SK-N-SH treated with all-trans-retinoic acid at 6 μM for 48 hours (cell line): ENCODE measurements at regions not wholly inside any gene's neighbourhood (a gene's known extent, or its start where the extent isn't known, plus 50 kb on each side); places are given as distances from the start of the nearest gene placed in this dataset.
"Not testable (repeated sequence)": the region's sequence is repeated elsewhere in the genome, so short reads cannot be mapped to it uniquely, and the experiment has no call there.

Experiments used
- ATAC-seq: fragments of 200-7000 bp; cut with Tn5 transposase; 3 replicates; pipeline ENCODE4 v1.9.1; 2020; ENCODE audit warnings: mild to moderate bottlenecking, moderate library complexity
- BACH2 ChIP-seq: fragments of 250-450 bp; sonication (Bioruptor Pico); IDR thresholded peaks from 2 replicates; pipeline ENCODE4 v1.9.0; 2021; ENCODE audit warnings: mild to moderate bottlenecking, borderline replicate concordance
- CSDC2 ChIP-seq: fragments of 250-450 bp; sonication (Bioruptor Pico); IDR thresholded peaks from 2 replicates; pipeline ENCODE4 v1.5.0; 2020; ENCODE audit warnings: mild to moderate bottlenecking, moderate library complexity
- ESRRG ChIP-seq: fragments of 250-450 bp; sonication (Bioruptor Pico); IDR thresholded peaks from 2 replicates; pipeline ENCODE4 v1.6.1; 2021; ENCODE audit warnings: mild to moderate bottlenecking
- GLIS3 ChIP-seq: fragments of 250-450 bp; sonication (Bioruptor Pico); IDR thresholded peaks from 2 replicates; pipeline ENCODE4 v1.5.0; 2020; ENCODE audit warnings: mild to moderate bottlenecking, moderate library complexity
- ISL1 ChIP-seq: fragments of 250-450 bp; sonication (Bioruptor Pico); IDR thresholded peaks from 2 replicates; pipeline ENCODE4 v2.1.2; 2022; ENCODE audit warnings: mild to moderate bottlenecking, moderate library complexity
- OSR1 ChIP-seq: fragments of 250-450 bp; sonication (Bioruptor Pico); IDR thresholded peaks from 2 replicates; pipeline ENCODE4 v1.8.0; 2022; ENCODE audit warnings: moderate library complexity, mild to moderate bottlenecking, inconsistent platforms
- PPARA ChIP-seq: fragments of 250-450 bp; sonication (Bioruptor Pico); IDR thresholded peaks from 2 replicates; pipeline ENCODE4 v1.5.0; 2020; ENCODE audit warnings: mild to moderate bottlenecking, borderline replicate concordance
- RARB ChIP-seq: fragments of 250-450 bp; sonication (Bioruptor Pico); IDR thresholded peaks from 2 replicates; pipeline ENCODE4 v1.8.0; 2021; ENCODE audit warnings: mild to moderate bottlenecking, moderate library complexity
- SNAI2 ChIP-seq: fragments of 250-450 bp; sonication (Bioruptor Pico); IDR thresholded peaks from 2 replicates; pipeline ENCODE4 v1.5.0; 2020; ENCODE audit warnings: mild to moderate bottlenecking, moderate library complexity
- TCF4 ChIP-seq: fragments of 250-450 bp; sonication (Bioruptor Pico); IDR thresholded peaks from 2 replicates; pipeline ENCODE4 v1.8.0; 2021; ENCODE audit warnings: mild to moderate bottlenecking, moderate library complexity, borderline replicate concordance
- TOX ChIP-seq: fragments of 250-450 bp; sonication (Bioruptor Pico); IDR thresholded peaks from 2 replicates; pipeline ENCODE4 v1.8.0; 2021; ENCODE audit warnings: mild to moderate bottlenecking, moderate library complexity, borderline replicate concordance
- ZC3H10 ChIP-seq: fragments of 250-450 bp; sonication (Bioruptor Pico); IDR thresholded peaks from 2 replicates; pipeline ENCODE4 v1.5.1; 2021; ENCODE audit warnings: mild to moderate bottlenecking, moderate library complexity
- ZFP3 ChIP-seq: fragments of 250-450 bp; sonication (Bioruptor Pico); IDR thresholded peaks from 2 replicates; pipeline ENCODE4 v1.5.0; 2020; ENCODE audit warnings: mild to moderate bottlenecking, moderate library complexity
- ZNF565 ChIP-seq: fragments of 450-650 bp; formaldehyde crosslinking; conservative IDR thresholded peaks from 2 replicates; pipeline ENCODE4 v1.5.0; 2020; ENCODE audit warnings: low read depth, mild to moderate bottlenecking, moderate library complexity
- ZNF70 ChIP-seq: fragments of 450-650 bp; formaldehyde crosslinking; IDR thresholded peaks from 2 replicates; pipeline ENCODE4 v1.5.0; 2020; ENCODE audit warnings: mild to moderate bottlenecking, moderate library complexity
- ZNF8 ChIP-seq: fragments of 450-650 bp; formaldehyde crosslinking; IDR thresholded peaks from 2 replicates; pipeline ENCODE4 v1.5.0; 2020; ENCODE audit warnings: mild to moderate bottlenecking, moderate library complexity
- TF ChIP-seq, protein P1 (sequence below): fragments of 250-450 bp; sonication (Bioruptor Pico); IDR thresholded peaks from 2 replicates; pipeline ENCODE4 v1.5.1; 2021; ENCODE audit warnings: mild to moderate bottlenecking, moderate library complexity
- TF ChIP-seq, protein P2 (sequence below): fragments of 250-450 bp; sonication (Bioruptor Pico); IDR thresholded peaks from 2 replicates; pipeline ENCODE4 v1.5.1; 2020; ENCODE audit warnings: low read depth, mild to moderate bottlenecking, moderate library complexity
- TF ChIP-seq, protein P3 (sequence below): fragments of 250-450 bp; sonication (Bioruptor Pico); IDR thresholded peaks from 2 replicates; pipeline ENCODE4 v1.8.0; 2021; ENCODE audit warnings: low read depth, mild to moderate bottlenecking, moderate library complexity, borderline replicate concordance
- TF ChIP-seq, protein P4 (sequence below): fragments of 250-450 bp; sonication (Bioruptor Pico); IDR thresholded peaks from 2 replicates; pipeline ENCODE4 v1.5.0; 2020; ENCODE audit warnings: mild to moderate bottlenecking, moderate library complexity

DNA sequence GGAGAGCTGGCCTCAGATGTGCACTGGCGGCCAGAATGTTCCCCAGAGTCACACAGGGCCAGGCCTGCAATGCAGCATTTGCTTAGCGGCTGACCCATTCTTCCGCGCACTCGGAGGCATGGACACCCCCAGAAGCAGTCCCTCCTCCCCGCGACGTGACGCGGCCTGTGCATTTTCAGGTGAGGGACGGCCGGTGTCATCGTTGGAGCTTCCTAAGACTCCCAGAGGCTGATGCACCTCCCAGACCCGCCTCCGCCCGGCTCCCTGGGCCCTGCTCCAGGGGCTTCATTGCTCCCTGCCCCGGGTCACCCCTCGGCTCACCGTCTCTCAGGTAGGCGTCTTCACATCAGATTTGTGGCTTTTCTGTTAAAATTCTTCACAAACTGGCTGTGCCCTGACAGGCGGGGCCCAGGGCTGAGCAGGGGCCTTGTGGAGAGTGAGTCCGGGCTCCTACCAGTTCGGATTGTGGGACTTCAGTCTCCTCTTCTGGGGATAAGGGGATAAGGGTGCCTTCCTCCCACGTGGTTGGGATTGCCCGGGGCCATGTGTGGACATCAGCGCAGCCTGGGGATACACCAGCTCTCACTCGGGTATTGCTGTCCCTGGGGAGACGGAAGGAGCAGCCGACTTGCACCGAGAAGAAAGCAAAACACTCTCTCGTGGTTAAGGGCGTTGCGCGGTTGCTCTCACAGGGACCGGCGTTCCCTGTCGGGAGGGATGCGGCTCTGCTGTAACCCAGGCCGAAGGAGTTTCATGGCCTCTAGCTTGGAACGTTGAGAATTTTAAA lies 249.1 kb downstream of the ADGRD1 start:
- no peak for ATAC-seq

DNA sequence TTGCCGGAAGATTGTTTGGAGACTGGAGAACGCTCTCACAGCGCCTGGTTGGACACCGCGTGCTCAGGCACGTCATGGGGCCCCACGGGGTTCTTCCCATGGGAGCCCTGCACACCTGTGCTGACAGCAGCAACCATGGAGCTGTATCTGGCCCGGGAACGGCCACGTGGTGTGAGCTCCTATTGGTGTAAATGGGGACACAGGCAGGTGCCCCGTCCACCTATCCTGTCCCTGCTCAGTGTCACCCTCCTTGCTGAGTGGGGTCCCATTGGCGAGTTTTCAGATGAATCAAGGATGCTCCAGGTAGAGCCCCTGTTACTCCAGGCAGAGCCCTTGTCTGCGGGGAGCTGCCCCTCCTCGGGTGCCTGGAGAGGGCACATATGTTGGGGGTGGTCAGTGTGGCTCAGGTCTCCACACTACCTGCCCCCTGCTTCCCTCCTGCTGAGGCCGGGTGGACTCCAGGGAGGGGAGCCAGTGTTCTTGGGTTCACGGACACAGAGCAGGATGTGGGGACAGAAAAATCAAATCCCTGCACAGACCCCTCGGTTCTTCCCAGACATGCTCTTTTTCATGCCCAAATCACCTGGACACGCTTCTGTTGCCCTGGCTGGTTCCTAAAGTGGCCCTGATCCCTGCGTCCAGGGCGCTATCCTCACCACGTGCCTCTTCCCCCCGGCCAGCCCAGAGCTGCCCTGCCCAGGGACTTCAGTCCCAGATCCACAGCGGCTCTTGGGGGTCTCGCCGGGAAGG lies 250.1 kb downstream of the ADGRD1 start:
- no peak for TF ChIP-seq GLIS3 (CRISPR knock-in tag)
- no peak for TF ChIP-seq ZNF70
- TF ChIP-seq BACH2 (CRISPR knock-in tag) = no peak
- TF ChIP-seq, protein P1, sequence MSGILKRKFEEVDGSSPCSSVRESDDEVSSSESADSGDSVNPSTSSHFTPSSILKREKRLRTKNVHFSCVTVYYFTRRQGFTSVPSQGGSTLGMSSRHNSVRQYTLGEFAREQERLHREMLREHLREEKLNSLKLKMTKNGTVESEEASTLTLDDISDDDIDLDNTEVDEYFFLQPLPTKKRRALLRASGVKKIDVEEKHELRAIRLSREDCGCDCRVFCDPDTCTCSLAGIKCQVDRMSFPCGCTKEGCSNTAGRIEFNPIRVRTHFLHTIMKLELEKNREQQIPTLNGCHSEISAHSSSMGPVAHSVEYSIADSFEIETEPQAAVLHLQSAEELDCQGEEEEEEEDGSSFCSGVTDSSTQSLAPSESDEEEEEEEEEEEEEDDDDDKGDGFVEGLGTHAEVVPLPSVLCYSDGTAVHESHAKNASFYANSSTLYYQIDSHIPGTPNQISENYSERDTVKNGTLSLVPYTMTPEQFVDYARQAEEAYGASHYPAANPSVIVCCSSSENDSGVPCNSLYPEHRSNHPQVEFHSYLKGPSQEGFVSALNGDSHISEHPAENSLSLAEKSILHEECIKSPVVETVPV = no peak
- TF ChIP-seq ZFP3 (CRISPR knock-in tag) = no peak
- TF ChIP-seq ZNF8 (CRISPR knock-in tag) = no peak
- no peak for ATAC-seq

More for the DNA sequence above, 249.1 kb downstream of the ADGRD1 start:
- TF ChIP-seq TCF4 (CRISPR knock-in tag) (no peak), CSDC2 (no peak), ZFP3 (CRISPR knock-in tag) (no peak), ISL1 (CRISPR knock-in tag) (no peak), ZNF565 (CRISPR knock-in tag) (no peak), OSR1 (CRISPR knock-in tag) (no peak), ZNF8 (CRISPR knock-in tag) (no peak), ESRRG (CRISPR knock-in tag) (no peak)
- TF ChIP-seq, protein P2, sequence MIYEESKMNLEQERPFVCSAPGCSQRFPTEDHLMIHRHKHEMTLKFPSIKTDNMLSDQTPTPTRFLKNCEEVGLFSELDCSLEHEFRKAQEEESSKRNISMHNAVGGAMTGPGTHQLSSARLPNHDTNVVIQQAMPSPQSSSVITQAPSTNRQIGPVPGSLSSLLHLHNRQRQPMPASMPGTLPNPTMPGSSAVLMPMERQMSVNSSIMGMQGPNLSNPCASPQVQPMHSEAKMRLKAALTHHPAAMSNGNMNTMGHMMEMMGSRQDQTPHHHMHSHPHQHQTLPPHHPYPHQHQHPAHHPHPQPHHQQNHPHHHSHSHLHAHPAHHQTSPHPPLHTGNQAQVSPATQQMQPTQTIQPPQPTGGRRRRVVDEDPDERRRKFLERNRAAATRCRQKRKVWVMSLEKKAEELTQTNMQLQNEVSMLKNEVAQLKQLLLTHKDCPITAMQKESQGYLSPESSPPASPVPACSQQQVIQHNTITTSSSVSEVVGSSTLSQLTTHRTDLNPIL (CRISPR knock-in tag) = no peak

DNA sequence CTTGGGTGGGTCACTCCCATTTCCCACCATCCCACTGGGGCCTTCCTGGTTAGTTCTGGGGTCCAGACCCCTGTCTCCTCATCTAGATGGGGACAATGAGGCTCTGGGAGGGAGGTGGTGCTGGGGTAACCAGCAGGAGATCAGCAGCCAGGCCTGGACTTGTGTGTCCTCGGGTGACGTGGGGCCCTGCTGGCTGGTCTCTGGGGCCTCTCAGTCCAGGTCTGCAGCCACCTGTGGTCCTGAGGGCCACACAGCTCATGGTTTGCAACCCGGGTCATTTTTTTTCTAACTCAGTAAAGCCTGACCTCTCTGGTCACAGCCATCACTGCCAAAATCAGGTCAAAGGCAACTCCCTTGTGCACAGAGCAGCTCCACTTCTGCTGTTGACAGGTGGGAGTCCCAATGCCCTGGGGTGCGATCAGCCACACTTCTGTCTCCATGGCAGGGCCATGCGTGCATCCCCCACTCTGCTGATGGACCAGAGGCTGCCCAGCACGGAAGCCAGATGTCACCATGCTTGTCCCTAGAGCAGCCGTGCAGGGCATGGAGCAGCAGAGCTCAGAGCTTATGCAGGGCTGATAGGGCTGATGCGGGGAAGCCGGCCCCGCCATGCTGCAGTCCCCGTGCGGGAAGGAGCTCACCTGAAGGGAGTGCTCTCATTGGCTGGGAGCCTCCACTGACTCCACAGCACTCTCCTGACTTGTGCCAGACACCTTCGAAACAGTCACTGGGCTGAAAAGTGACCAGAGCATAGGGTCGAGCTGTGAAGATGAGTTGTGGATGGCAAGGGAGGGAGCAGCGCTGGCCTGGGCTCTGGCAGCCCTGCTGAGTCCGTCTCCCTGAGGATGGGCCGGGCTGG lies 250.9 kb downstream of the ADGRD1 start:
- ATAC-seq = no peak
- no peak for TF ChIP-seq RARB (CRISPR knock-in tag)
- TF ChIP-seq, protein P1 = no peak
- TF ChIP-seq CSDC2 = no peak
- TF ChIP-seq, protein P3, sequence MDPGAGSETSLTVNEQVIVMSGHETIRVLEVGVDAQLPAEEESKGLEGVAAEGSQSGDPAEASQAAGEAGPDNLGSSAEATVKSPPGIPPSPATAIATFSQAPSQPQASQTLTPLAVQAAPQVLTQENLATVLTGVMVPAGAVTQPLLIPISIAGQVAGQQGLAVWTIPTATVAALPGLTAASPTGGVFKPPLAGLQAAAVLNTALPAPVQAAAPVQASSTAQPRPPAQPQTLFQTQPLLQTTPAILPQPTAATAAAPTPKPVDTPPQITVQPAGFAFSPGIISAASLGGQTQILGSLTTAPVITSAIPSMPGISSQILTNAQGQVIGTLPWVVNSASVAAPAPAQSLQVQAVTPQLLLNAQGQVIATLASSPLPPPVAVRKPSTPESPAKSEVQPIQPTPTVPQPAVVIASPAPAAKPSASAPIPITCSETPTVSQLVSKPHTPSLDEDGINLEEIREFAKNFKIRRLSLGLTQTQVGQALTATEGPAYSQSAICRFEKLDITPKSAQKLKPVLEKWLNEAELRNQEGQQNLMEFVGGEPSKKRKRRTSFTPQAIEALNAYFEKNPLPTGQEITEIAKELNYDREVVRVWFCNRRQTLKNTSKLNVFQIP (CRISPR knock-in tag) = no peak
- TF ChIP-seq PPARA (CRISPR knock-in tag) = no peak
- TF ChIP-seq, protein P2 (CRISPR knock-in tag) = no peak
- no peak for TF ChIP-seq TOX
- no peak for TF ChIP-seq ISL1 (CRISPR knock-in tag)
- no peak for TF ChIP-seq TCF4 (CRISPR knock-in tag)
- no peak for TF ChIP-seq ZNF70
- TF ChIP-seq ZNF8 (CRISPR knock-in tag) = no peak
- no peak for TF ChIP-seq ESRRG (CRISPR knock-in tag)
- TF ChIP-seq BACH2 (CRISPR knock-in tag) = no peak
- no peak for TF ChIP-seq ZFP3 (CRISPR knock-in tag)
- no peak for TF ChIP-seq ZC3H10 (CRISPR knock-in tag)
- TF ChIP-seq SNAI2 (CRISPR knock-in tag) = no peak
- no peak for TF ChIP-seq GLIS3 (CRISPR knock-in tag)
- TF ChIP-seq, protein P4, sequence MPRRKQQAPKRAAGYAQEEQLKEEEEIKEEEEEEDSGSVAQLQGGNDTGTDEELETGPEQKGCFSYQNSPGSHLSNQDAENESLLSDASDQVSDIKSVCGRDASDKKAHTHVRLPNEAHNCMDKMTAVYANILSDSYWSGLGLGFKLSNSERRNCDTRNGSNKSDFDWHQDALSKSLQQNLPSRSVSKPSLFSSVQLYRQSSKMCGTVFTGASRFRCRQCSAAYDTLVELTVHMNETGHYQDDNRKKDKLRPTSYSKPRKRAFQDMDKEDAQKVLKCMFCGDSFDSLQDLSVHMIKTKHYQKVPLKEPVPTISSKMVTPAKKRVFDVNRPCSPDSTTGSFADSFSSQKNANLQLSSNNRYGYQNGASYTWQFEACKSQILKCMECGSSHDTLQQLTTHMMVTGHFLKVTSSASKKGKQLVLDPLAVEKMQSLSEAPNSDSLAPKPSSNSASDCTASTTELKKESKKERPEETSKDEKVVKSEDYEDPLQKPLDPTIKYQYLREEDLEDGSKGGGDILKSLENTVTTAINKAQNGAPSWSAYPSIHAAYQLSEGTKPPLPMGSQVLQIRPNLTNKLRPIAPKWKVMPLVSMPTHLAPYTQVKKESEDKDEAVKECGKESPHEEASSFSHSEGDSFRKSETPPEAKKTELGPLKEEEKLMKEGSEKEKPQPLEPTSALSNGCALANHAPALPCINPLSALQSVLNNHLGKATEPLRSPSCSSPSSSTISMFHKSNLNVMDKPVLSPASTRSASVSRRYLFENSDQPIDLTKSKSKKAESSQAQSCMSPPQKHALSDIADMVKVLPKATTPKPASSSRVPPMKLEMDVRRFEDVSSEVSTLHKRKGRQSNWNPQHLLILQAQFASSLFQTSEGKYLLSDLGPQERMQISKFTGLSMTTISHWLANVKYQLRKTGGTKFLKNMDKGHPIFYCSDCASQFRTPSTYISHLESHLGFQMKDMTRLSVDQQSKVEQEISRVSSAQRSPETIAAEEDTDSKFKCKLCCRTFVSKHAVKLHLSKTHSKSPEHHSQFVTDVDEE (CRISPR knock-in tag) = no peak

DNA sequence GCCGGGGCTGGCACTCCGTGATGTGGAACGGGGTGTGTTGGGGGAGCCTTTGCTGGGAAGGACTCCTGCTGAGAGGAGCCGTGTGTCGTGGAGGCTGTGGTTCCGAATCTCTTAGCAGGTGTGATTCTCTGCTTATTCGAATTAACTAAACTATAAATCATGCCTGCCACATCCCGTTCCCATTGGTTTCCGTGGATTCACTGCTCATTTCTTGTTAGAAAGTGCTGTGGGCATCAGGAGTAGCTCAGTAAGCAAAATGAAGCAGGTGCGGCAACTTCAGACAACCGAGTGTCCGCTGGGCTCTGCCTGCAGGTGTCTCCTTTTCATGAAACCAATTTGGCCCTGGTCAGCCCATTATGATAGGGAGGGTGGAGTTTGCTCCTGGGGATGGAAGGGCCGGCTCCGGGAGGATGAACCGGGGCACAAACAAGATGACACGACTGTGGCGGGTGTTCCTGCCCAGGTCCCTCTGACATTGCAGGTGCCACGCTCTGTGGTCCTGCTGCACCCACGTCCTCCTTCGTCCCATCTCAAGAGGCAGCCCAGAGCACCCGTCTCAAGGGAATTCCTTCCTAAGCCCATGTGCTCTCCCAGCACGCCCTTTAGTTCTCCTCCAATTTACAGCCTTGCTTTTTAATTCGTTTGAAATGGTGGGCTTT lies 251.7 kb downstream of the ADGRD1 start:
- not testable (repeated sequence) for ATAC-seq

DNA sequence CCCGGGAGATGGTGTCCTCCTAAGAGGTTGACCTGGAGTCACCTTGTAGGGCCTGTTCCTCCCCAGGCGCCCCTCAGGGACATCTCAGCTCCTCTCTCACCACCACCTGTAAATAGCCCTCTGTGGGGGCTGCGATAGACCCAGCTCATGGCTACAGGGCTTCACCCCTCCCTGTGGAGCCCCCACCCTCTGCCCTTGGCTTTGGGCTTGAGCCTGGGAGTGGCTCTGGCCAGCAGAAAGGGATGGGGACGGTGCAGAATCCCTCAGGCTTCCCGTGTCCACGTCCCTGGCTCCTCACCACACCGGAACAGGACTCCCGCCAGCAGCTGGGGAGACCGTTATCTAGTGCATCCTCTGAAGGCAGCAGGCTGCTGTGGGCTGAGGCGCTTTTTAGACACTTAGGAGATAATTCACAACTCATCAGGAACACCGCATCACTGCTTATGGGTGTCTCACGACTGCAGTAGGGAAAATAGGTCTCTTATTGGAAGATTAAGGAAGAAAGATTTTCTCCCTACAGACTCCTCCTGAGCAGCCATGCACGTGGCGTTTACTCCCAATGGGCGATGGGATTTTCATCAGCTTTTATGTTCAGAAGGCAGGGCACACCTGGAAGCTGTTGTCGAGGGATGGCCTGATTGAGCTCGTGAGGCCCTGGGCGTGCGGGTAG lies 253.1 kb downstream of the ADGRD1 start:
- ATAC-seq = not testable (repeated sequence)
